ENCODE measurements at regions not wholly inside any gene's neighbourhood (a gene's known extent, or its start where the extent isn't known, plus 50 kb on each side); places are given as distances from the start of the nearest gene placed in this dataset.

GRCh38 chr13:73857106-73857505 lies 277.1 kb downstream of the KLF12 start:
- no peak for DNase-seq

GRCh38 chr13:73851104-73851503 lies 283.1 kb downstream of the KLF12 start:
- no peak for DNase-seq

- DNase-seq = no peak
These were observed 283.9 kb downstream of the KLF12 start for GRCh38 chr13:73850104-73850873.

DNA sequence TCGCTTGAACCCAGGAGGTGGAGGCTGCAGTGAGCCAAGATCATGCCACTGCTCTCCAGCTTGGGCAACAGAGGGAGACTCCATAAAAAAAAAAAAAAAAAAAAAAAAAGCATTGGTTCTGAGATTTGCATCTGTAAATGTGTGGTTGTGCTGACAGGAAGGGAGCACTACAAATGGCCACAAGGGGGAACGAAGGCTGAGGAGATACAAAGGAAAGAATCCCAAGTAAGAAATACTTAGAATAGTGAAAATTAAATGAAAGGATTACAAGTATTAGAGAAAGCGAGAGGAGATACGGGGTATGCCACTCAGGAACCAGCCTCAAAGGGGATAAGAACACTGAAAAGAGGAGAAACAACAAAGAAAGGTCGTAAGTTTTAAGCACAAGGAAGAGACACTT lies 284.9 kb downstream of the KLF12 start:
- no peak for DNase-seq

- no peak for DNase-seq
These were observed 289.2 kb downstream of the KLF12 start for GRCh38 chr13:73844986-73845385.

DNA sequence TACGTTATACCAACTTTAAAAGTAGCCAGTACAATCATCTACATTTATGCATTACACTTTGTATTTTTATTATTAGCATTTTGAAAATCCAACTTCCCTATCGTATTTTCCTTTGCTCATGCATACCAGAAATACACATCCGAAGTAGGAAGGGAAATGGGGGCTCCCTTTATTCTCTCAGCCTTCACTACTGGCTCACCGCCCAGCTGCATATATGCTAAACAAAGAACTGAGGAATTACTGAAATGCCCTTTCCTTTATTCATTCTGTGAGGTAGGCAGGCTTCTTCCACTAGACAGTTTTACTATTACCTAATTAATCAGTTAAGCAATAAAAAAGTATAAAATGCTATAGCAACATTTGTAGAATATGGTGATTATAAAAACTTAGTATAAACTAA lies 291.6 kb downstream of the KLF12 start:
- DNase-seq = no peak

DNA sequence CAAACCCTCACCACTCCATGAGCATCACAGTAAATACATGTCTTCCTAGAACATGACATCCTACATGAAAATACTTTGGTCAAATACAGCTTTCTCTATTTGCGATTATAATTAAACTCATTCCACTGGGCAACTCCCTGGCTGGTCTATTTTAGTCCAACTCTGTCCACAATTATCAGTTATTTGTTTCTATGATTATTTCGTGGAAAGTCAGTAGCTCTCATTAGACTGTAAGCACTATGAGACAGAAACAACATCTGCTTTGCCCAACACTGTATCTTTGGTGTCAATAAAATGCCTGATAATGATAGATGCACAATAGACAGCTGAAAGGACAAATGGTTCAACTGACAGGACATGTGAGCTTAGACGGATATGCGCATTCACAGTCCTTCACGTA lies 292.0 kb downstream of the KLF12 start:
- no peak for DNase-seq

GRCh38 chr13:73837147-73837546 lies 297.1 kb downstream of the KLF12 start:
- no peak for DNase-seq

GRCh38 chr13:73835138-73835721 lies 299.0 kb downstream of the KLF12 start:
- peak in 1 of 56 donors; percentile 32 for DNase-seq

- DNase-seq = no peak
These were observed 300.7 kb downstream of the KLF12 start for GRCh38 chr13:73833325-73834070.

DNA sequence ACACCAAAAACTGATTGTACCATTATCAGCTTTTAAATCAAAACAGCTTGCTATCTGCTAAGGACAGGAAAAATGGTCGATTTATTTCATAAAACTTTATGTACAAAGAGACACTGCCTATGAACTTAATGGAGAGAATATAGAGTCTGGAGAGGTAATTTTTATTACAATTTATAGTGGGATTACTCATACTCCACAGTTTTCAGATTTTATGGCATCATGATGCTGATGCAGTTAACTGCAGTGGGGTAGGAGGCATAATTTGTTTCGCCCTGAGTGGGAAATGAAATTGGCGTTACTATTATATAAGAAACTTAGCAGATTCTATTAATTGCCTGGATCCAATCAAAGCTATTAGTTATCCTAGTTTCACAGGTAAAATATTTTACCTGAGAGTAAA lies 301.4 kb downstream of the KLF12 start:
- DNase-seq = no peak

GRCh38 chr13:73832128-73832588 lies 302.0 kb downstream of the KLF12 start:
- no peak for DNase-seq

DNA sequence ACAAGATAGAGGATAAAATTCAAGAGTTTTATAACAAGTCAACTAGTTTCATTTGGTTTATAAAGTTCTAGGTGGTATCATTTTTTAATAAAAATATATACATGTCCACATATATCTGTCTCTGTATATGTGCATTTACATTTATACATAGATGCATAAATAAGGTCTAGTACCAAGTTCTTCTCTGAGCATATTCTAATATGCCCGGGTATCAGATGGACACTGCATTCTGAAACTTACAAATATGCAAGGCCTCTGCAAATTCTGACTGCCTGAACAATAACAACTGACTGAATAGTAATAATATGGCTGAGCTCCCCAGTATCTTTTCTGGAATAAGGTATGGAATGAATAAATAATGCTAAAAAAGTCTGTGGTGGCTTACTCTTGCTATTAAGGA lies 304.8 kb downstream of the KLF12 start:
- no peak for DNase-seq

DNA sequence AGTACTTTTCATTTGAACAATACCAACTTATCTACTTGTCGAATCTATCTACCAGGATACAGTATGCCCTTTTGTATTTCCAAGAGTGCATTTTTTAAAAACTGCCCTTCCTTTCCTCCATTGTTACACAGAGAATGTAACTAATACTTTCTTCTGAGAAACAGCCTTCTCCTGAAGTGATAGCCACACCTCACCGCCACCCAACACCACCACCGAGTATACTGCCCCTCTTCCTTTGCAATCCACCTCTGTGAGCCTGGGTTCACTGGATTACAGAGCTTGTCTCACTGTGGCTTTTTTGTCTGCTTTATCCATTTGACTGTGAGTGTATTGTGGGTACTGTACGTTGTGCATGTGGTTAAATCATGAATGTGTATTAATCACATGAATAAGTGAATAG lies 305.4 kb downstream of the KLF12 start:
- DNase-seq = no peak

GRCh38 chr13:73827434-73827833 lies 306.8 kb downstream of the KLF12 start:
- no peak for DNase-seq

- no peak for DNase-seq
These were observed 309.1 kb downstream of the KLF12 start for GRCh38 chr13:73825143-73825542.

- no peak for DNase-seq
These were observed 311.3 kb downstream of the KLF12 start for GRCh38 chr13:73822668-73823592.

DNA sequence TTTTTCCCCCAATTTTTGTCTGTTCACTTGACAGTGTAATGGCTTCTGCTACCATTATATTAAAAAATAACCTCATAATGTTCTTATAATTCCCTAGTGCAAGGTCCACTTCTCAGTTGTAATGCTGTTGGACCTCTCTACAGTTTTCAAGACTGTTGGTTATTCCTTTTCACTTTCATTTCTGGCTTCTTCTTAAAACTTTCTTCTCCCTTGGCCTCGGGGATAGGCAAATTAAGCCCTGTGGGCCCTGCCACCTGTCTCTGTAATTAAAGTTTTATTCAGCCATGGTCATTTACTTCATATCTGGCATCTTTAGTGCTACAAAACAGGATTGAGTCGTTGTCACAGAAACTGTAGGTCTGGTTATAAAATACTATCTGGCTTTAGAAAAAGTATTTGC lies 313.5 kb downstream of the KLF12 start:
- no peak for DNase-seq

- DNase-seq = no peak
These were observed 313.9 kb downstream of the KLF12 start for GRCh38 chr13:73820285-73820684.

DNA sequence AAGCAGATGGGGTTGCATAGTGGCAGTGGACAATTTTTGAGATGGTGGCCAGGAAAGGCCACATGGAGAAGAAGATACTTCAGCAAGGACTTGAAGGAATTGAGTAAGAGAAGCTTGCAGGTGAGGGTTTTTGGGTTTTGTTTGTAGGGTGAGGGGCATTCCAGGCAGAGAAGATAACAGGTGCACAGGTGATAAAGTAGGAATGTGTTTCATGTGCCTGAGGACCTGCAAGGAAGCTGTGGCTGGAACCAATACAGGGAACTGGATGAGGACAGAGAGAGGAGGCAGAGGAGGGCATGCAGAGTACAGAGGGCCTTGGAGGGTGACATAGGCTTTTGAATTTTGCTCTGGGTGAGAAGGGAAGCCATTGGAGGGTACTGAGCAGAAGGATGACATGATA lies 314.5 kb downstream of the KLF12 start:
- DNase-seq = no peak

DNA sequence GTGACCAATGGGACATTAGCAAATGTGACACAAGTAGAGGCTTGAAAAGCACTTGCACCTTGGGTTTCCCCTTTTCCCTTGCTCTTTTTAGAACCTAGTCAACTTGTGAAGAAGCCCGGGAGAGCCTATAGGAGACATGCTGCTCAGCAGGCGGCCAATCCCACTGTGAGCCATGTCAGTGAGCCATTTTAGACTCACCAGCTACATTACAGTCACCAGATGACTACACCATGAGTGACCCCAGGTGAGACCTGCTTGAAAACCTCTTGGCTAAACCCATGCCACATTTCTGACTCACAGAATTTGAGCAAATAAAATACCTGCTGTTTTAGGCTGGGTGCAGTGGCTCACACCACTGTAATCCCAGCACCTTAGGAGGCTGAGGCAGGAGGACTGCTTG lies 317.5 kb downstream of the KLF12 start:
- no peak for DNase-seq
